OCI-LY1 (cell line): ENCODE measurements at regions not wholly inside any gene's neighbourhood (a gene's known extent, or its start where the extent isn't known, plus 50 kb on each side); places are given as distances from the start of the nearest gene placed in this dataset.

Source experiments
- EZH2 ChIP-seq: fragments of 200-600 bp; sonication (generic), shearing (Covaris generic); IDR thresholded peaks from 2 replicates; pipeline ENCODE4 v1.8.0; 2017; ENCODE audit warnings: borderline replicate concordance, mixed run types, mild to moderate bottlenecking, antibody characterized with exemption, low read length, moderate library complexity, mixed read lengths
- TF ChIP-seq, protein P1 (sequence below): fragments of 200-600 bp; sonication (generic), shearing (Covaris generic); IDR thresholded peaks from 2 replicates; pipeline ENCODE4 v1.5.1; 2017; ENCODE audit warnings: mild to moderate bottlenecking, antibody characterized with exemption, low read length, moderate library complexity, mixed read lengths

DNA sequence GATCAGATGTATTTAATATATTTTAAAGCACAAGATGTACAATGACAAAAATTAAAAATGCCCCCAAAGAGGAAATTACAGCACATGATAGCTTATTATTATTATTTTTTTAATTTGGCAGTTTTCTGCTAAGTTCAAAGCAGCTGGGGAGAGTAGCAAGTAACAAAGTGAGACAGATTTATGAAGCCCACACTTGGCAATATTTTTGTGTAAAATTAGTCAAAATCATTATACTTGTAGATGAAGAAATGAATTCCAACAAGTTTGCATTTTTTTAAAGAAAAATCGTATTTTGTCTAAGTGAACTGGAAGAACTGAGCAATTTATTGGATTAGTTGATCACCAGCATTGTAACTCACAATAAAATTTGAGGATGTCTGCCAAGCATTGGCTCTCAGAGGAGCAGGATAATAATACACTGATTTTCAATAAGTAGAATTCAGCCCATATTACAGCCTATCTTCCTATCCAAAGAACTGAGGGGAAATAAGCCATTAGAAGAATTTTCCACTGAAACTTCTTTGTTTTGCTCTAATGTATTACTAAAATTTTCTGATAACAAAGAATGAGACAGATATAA lies 215.6 kb downstream of the MAP2K6 start:
- TF ChIP-seq EZH2, result no peak
- TF ChIP-seq, protein P1, sequence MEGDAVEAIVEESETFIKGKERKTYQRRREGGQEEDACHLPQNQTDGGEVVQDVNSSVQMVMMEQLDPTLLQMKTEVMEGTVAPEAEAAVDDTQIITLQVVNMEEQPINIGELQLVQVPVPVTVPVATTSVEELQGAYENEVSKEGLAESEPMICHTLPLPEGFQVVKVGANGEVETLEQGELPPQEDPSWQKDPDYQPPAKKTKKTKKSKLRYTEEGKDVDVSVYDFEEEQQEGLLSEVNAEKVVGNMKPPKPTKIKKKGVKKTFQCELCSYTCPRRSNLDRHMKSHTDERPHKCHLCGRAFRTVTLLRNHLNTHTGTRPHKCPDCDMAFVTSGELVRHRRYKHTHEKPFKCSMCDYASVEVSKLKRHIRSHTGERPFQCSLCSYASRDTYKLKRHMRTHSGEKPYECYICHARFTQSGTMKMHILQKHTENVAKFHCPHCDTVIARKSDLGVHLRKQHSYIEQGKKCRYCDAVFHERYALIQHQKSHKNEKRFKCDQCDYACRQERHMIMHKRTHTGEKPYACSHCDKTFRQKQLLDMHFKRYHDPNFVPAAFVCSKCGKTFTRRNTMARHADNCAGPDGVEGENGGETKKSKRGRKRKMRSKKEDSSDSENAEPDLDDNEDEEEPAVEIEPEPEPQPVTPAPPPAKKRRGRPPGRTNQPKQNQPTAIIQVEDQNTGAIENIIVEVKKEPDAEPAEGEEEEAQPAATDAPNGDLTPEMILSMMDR, result no peak
